GM23338 (cell line): ENCODE measurements at regions not wholly inside any gene's neighbourhood (a gene's known extent, or its start where the extent isn't known, plus 50 kb on each side); places are given as distances from the start of the nearest gene placed in this dataset.
"Not testable (repeated sequence)": the region's sequence is repeated elsewhere in the genome, so short reads cannot be mapped to it uniquely, and the experiment has no call there.

Experiments
- CREB1 ChIP-seq: fragments of 250-450 bp; sonication (Bioruptor Pico); IDR thresholded peaks from 2 replicates; pipeline ENCODE4 v1.5.0; 2020; ENCODE audit warnings: low read depth, mild to moderate bottlenecking, moderate library complexity
- EZH2 ChIP-seq: fragments of 200-600 bp; sonication (generic); IDR thresholded peaks from one replicate; pipeline ENCODE4 v1.8.0; 2017; ENCODE audit warnings: antibody characterized with exemption, mild to moderate bottlenecking, low read depth; ENCODE audit not compliant: unreplicated experiment
- EZH2phosphoT487 ChIP-seq: fragments of 200-600 bp; sonication (generic); IDR thresholded peaks from one replicate; pipeline ENCODE4 v1.8.1; 2018; ENCODE audit warnings: antibody characterized with exemption; ENCODE audit not compliant: unreplicated experiment
- JUNB ChIP-seq: IDR thresholded peaks from one replicate; pipeline ENCODE4 v1.6.1; 2016; ENCODE audit warnings: antibody characterized with exemption; ENCODE audit not compliant: unreplicated experiment
- NANOG ChIP-seq: IDR thresholded peaks from 2 replicates; pipeline ENCODE4 v1.6.1; 2016; ENCODE audit warnings: antibody characterized with exemption, borderline replicate concordance
- POLR2AphosphoS5 ChIP-seq: IDR thresholded peaks from 2 replicates; pipeline ENCODE4 v1.6.1; 2016; ENCODE audit warnings: antibody characterized with exemption, low read depth
- STAT1 ChIP-seq: IDR thresholded peaks from one replicate; pipeline ENCODE4 v1.6.1; 2016; ENCODE audit warnings: antibody characterized with exemption; ENCODE audit not compliant: unreplicated experiment
- ZNF114 ChIP-seq: fragments of 250-450 bp; sonication (Bioruptor Pico); IDR thresholded peaks from 2 replicates; pipeline ENCODE4 v1.5.0; 2020; ENCODE audit warnings: mild to moderate bottlenecking, moderate library complexity
- ZNF331 ChIP-seq: fragments of 250-450 bp; sonication (Bioruptor Pico); IDR thresholded peaks from 2 replicates; pipeline ENCODE4 v1.5.0; 2020; ENCODE audit warnings: low read depth, mild to moderate bottlenecking, moderate library complexity
- TF ChIP-seq, protein P1 (sequence below), 2 experiments: fragments of 200-600 bp in 1 of 2; sonication (generic) in 1 of 2; conservative IDR thresholded peaks; 2 replicates each; pipeline versions ENCODE4 v1.5.1 to v1.6.1; 2016 to 2017; ENCODE audit warnings: antibody characterized with exemption in 2 of 2, low read depth in 2 of 2, mild to moderate bottlenecking in 2 of 2, moderate library complexity in 1 of 2
- TF ChIP-seq, protein P2 (sequence below): IDR thresholded peaks from 2 replicates; pipeline ENCODE4 v1.6.1; 2016; ENCODE audit warnings: antibody characterized with exemption
- TF ChIP-seq, protein P3 (sequence below): IDR thresholded peaks from one replicate; pipeline ENCODE4 v1.6.1; 2018; ENCODE audit warnings: antibody characterized with exemption; ENCODE audit not compliant: unreplicated experiment
- TF ChIP-seq, protein P4 (sequence below): fragments of 250-450 bp; sonication (Bioruptor Pico); IDR thresholded peaks from 2 replicates; pipeline ENCODE4 v1.5.0; 2020; ENCODE audit warnings: mild to moderate bottlenecking, moderate library complexity

DNA sequence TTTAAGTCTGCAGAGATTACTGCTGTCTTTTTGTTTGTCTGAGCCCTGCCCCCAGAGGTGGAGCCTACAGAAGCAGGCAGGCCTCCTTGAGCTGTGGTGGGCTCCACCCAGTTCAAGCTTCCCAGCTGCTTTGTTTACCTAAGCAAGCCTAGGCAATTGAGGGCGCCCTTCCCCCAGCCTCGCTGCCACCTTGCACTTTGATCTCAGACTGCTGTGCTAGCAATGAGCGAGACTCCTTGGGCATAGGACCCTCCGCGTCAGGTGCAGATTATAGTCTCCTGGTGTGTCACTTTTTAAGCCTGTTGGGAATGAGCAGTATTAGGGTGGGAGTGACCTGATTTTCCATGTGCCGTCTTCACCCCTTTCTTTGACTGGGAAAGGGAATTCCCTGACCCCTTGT, 248.9 kb upstream of the KDM5D start:
- TF ChIP-seq, protein P1, sequence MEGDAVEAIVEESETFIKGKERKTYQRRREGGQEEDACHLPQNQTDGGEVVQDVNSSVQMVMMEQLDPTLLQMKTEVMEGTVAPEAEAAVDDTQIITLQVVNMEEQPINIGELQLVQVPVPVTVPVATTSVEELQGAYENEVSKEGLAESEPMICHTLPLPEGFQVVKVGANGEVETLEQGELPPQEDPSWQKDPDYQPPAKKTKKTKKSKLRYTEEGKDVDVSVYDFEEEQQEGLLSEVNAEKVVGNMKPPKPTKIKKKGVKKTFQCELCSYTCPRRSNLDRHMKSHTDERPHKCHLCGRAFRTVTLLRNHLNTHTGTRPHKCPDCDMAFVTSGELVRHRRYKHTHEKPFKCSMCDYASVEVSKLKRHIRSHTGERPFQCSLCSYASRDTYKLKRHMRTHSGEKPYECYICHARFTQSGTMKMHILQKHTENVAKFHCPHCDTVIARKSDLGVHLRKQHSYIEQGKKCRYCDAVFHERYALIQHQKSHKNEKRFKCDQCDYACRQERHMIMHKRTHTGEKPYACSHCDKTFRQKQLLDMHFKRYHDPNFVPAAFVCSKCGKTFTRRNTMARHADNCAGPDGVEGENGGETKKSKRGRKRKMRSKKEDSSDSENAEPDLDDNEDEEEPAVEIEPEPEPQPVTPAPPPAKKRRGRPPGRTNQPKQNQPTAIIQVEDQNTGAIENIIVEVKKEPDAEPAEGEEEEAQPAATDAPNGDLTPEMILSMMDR (conservative IDR thresholded peaks at IDR 0.05; ENCODE audit: low read depth in 2 of 2), result not testable (repeated sequence)
- TF ChIP-seq, protein P2, sequence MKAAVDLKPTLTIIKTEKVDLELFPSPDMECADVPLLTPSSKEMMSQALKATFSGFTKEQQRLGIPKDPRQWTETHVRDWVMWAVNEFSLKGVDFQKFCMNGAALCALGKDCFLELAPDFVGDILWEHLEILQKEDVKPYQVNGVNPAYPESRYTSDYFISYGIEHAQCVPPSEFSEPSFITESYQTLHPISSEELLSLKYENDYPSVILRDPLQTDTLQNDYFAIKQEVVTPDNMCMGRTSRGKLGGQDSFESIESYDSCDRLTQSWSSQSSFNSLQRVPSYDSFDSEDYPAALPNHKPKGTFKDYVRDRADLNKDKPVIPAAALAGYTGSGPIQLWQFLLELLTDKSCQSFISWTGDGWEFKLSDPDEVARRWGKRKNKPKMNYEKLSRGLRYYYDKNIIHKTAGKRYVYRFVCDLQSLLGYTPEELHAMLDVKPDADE, result not testable (repeated sequence)
- not testable (repeated sequence) for TF ChIP-seq STAT1; NANOG; POLR2AphosphoS5; EZH2; CREB1 (CRISPR knock-in tag); EZH2phosphoT487; JUNB; ZNF114; ZNF331 (CRISPR knock-in tag)
- TF ChIP-seq, protein P3, sequence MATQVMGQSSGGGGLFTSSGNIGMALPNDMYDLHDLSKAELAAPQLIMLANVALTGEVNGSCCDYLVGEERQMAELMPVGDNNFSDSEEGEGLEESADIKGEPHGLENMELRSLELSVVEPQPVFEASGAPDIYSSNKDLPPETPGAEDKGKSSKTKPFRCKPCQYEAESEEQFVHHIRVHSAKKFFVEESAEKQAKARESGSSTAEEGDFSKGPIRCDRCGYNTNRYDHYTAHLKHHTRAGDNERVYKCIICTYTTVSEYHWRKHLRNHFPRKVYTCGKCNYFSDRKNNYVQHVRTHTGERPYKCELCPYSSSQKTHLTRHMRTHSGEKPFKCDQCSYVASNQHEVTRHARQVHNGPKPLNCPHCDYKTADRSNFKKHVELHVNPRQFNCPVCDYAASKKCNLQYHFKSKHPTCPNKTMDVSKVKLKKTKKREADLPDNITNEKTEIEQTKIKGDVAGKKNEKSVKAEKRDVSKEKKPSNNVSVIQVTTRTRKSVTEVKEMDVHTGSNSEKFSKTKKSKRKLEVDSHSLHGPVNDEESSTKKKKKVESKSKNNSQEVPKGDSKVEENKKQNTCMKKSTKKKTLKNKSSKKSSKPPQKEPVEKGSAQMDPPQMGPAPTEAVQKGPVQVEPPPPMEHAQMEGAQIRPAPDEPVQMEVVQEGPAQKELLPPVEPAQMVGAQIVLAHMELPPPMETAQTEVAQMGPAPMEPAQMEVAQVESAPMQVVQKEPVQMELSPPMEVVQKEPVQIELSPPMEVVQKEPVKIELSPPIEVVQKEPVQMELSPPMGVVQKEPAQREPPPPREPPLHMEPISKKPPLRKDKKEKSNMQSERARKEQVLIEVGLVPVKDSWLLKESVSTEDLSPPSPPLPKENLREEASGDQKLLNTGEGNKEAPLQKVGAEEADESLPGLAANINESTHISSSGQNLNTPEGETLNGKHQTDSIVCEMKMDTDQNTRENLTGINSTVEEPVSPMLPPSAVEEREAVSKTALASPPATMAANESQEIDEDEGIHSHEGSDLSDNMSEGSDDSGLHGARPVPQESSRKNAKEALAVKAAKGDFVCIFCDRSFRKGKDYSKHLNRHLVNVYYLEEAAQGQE, result not testable (repeated sequence)
- TF ChIP-seq, protein P4, sequence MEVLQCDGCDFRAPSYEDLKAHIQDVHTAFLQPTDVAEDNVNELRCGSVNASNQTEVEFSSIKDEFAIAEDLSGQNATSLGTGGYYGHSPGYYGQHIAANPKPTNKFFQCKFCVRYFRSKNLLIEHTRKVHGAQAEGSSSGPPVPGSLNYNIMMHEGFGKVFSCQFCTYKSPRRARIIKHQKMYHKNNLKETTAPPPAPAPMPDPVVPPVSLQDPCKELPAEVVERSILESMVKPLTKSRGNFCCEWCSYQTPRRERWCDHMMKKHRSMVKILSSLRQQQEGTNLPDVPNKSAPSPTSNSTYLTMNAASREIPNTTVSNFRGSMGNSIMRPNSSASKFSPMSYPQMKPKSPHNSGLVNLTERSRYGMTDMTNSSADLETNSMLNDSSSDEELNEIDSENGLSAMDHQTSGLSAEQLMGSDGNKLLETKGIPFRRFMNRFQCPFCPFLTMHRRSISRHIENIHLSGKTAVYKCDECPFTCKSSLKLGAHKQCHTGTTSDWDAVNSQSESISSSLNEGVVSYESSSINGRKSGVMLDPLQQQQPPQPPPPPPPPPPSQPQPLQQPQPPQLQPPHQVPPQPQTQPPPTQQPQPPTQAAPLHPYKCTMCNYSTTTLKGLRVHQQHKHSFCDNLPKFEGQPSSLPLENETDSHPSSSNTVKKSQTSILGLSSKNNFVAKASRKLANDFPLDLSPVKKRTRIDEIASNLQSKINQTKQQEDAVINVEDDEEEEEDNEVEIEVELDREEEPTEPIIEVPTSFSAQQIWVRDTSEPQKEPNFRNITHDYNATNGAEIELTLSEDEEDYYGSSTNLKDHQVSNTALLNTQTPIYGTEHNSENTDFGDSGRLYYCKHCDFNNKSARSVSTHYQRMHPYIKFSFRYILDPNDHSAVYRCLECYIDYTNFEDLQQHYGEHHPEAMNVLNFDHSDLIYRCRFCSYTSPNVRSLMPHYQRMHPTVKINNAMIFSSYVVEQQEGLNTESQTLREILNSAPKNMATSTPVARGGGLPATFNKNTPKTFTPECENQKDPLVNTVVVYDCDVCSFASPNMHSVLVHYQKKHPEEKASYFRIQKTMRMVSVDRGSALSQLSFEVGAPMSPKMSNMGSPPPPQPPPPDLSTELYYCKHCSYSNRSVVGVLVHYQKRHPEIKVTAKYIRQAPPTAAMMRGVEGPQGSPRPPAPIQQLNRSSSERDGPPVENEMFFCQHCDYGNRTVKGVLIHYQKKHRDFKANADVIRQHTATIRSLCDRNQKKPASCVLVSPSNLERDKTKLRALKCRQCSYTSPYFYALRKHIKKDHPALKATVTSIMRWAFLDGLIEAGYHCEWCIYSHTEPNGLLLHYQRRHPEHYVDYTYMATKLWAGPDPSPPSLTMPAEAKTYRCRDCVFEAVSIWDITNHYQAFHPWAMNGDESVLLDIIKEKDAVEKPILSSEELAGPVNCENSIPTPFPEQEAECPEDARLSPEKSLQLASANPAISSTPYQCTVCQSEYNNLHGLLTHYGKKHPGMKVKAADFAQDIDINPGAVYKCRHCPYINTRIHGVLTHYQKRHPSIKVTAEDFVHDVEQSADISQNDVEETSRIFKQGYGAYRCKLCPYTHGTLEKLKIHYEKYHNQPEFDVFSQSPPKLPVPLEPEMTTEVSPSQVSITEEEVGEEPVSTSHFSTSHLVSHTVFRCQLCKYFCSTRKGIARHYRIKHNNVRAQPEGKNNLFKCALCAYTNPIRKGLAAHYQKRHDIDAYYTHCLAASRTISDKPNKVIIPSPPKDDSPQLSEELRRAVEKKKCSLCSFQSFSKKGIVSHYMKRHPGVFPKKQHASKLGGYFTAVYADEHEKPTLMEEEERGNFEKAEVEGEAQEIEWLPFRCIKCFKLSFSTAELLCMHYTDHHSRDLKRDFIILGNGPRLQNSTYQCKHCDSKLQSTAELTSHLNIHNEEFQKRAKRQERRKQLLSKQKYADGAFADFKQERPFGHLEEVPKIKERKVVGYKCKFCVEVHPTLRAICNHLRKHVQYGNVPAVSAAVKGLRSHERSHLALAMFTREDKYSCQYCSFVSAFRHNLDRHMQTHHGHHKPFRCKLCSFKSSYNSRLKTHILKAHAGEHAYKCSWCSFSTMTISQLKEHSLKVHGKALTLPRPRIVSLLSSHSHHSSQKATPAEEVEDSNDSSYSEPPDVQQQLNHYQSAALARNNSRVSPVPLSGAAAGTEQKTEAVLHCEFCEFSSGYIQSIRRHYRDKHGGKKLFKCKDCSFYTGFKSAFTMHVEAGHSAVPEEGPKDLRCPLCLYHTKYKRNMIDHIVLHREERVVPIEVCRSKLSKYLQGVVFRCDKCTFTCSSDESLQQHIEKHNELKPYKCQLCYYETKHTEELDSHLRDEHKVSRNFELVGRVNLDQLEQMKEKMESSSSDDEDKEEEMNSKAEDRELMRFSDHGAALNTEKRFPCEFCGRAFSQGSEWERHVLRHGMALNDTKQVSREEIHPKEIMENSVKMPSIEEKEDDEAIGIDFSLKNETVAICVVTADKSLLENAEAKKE (CRISPR knock-in tag), result not testable (repeated sequence)
